Common myeloid progenitor, CD34-positive (primary cell): ENCODE measurements at regions not wholly inside any gene's neighbourhood (a gene's known extent, or its start where the extent isn't known, plus 50 kb on each side); places are given as distances from the start of the nearest gene placed in this dataset.
"Not testable (repeated sequence)": the region's sequence is repeated elsewhere in the genome, so short reads cannot be mapped to it uniquely, and the experiment has no call there.

Experiments used
- CTCF ChIA-PET: fragments of 350-600 bp; sonication (Branson Sonifier 250); formaldehyde crosslinking; loops from one replicate; lab custom pipeline; 2021; ENCODE audit warnings: antibody characterized with exemption; lab: Charles Lee
- POLR2A ChIA-PET: fragments of 350-600 bp; sonication (Branson Sonifier 250); formaldehyde crosslinking; loops from one replicate; lab custom pipeline; 2021; ENCODE audit warnings: antibody characterized with exemption; lab: Charles Lee
- DNase-seq, 3 donors: peaks; one replicate each; pipeline versions ENCODE4 v3.0.0 to v3.0.0-alpha.2; 2013
- H3K27ac ChIP-seq, 2 experiments: 1 replicate in 1 of 2; 2 replicates in 1 of 2; pipeline ENCODE4 v1.7.0; 2013; ENCODE audit warnings: inconsistent platforms in 2 of 2, low read length in 2 of 2, mild to moderate bottlenecking in 2 of 2, low read depth in 1 of 2, moderate library complexity in 1 of 2; ENCODE audit not compliant: severe bottlenecking in 2 of 2, insufficient read depth in 1 of 2, poor library complexity in 1 of 2
- H3K27me3 ChIP-seq, 5 experiments: replicated peaks in 2 of 5; 1 replicate in 3 of 5; 2 replicates in 2 of 5; pipeline versions ENCODE4 v1.6.1 to v1.7.0; 2013; ENCODE audit warnings: low read length in 4 of 5, mild to moderate bottlenecking in 2 of 5, moderate library complexity in 2 of 5, inconsistent platforms in 1 of 5; ENCODE audit not compliant: insufficient read depth in 5 of 5, control insufficient read depth in 4 of 5
- H3K36me3 ChIP-seq, 4 experiments: 1 replicate in 2 of 4; 2 replicates in 2 of 4; pipeline versions ENCODE4 v1.6.1 to v1.7.0; 2013; ENCODE audit warnings: low read length in 3 of 4, control low read depth in 1 of 4, mild to moderate bottlenecking in 1 of 4; ENCODE audit not compliant: control insufficient read depth in 4 of 4, insufficient read depth in 4 of 4
- H3K4me1 ChIP-seq, 4 experiments: 1 replicate in 3 of 4; 2 replicates in 1 of 4; pipeline versions ENCODE4 v1.6.1 to v1.7.1; 2013; ENCODE audit warnings: low read length in 3 of 4, mild to moderate bottlenecking in 3 of 4, control low read depth in 1 of 4, inconsistent platforms in 1 of 4, moderate library complexity in 1 of 4; ENCODE audit not compliant: control insufficient read depth in 4 of 4, insufficient read depth in 4 of 4; ENCODE audit errors: control extremely low read depth in 1 of 4
- H3K4me3 ChIP-seq, 7 experiments: 1 replicate in 4 of 7; 2 replicates in 3 of 7; pipeline versions ENCODE4 v1.5.1 to v1.7.0; 2013; ENCODE audit warnings: mild to moderate bottlenecking in 7 of 7, low read length in 6 of 7, moderate library complexity in 6 of 7, inconsistent platforms in 2 of 7, low read depth in 2 of 7, control low read depth in 1 of 7; ENCODE audit not compliant: insufficient read depth in 4 of 7, control insufficient read depth in 1 of 7; ENCODE audit errors: extremely low read depth in 1 of 7
- H3K9me3 ChIP-seq, 5 experiments: 1 replicate in 4 of 5; 2 replicates in 1 of 5; pipeline versions ENCODE4 v1.6.1 to v1.7.1; 2013; ENCODE audit warnings: low read length in 4 of 5, mild to moderate bottlenecking in 2 of 5, inconsistent platforms in 1 of 5, low read depth in 1 of 5, moderate library complexity in 1 of 5; ENCODE audit not compliant: control insufficient read depth in 4 of 5, insufficient read depth in 2 of 5; ENCODE audit errors: control extremely low read depth in 1 of 5
- WGBS: methylation state at CpG from one replicate; pipeline ENCODE4 v1.1.5; 2013; ENCODE audit not compliant: insufficient coverage; 5-methylcytosine and 5-hydroxymethylcytosine counted together

DNA sequence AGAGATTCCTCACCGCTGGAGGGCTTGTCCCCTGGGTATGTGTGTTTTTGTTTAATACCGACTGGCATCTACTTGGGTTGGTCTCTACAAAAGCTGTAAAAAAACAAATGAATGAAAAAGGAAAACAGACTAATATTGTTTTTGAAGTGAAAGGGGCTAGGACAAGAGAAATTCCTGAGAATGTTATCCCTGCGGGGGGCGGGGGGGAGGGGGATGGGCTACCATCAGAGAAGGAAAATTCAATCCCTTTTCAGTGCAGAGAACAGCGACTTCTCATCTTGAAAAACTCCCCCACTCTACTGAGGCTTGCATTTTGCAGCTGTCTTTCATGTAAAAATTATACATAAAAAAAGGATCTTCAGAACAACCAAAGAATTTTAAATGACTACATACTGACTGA, 144.1 kb downstream of the USP22 start:
- H3K27me3 ChIP-seq = peaks cover 2 to 20% (median 6%) of the 10 kb centered on the region in 5 experiments
- H3K27ac ChIP-seq, H3K9me3 ChIP-seq, POLR2A ChIA-PET, H3K36me3 ChIP-seq, DNase-seq, H3K4me1 ChIP-seq, CTCF ChIA-PET, H3K4me3 ChIP-seq: not testable (repeated sequence)
- 87% methylated on average over 4 of the region's 5 CpGs for WGBS

DNA sequence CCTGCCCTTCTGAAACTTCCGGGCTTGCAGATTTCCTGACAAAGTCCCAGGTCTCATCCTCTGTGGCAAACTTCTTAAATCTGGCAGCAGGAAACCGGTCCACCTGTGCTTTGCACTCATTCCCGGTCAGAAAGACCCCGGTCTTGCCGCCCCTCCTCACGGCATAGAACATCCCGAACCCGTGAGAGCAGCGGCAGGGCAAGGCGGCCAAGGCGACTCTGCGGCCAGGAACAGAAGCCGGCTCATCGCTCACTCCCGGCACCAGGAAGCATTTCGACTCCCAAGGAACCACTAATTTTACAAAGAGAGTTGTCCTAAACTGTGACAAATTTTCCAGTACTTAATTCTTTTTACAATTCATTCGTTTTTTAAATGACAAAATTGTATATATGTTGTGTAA, 140.3 kb downstream of the USP22 start:
- peaks cover 2 to 24% (median 6%) of the 10 kb centered on the region in 5 experiments for H3K27me3 ChIP-seq
- H3K4me1 ChIP-seq, POLR2A ChIA-PET, H3K27ac ChIP-seq, CTCF ChIA-PET, DNase-seq, H3K36me3 ChIP-seq, H3K9me3 ChIP-seq: not testable (repeated sequence)
- peak overlapping the region in 2 of 7 experiments; percentile 8 to 23 for H3K4me3 ChIP-seq
- 22% methylated on average over 11 of the region's 17 CpGs for WGBS

DNA sequence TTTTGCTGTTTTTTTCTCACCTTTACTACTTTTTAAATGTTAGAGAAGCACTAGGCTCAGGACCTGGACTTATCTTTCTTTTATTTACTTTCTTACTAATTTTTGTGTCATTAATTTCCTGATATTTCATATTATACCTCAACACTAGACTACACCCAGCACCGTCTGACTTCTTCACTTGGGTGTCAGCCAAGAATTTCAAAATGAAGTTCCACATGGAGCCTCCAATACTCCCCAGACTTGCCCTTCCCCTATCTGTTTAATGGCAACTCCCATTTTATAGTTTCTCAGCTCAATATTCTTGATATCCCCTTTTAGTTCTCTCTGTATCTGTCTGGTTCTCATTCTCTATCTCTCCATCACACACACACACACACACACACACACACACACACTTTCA, 139.3 kb downstream of the USP22 start:
- CTCF ChIA-PET, H3K4me1 ChIP-seq, H3K4me3 ChIP-seq, H3K36me3 ChIP-seq, H3K9me3 ChIP-seq, H3K27ac ChIP-seq, DNase-seq: not testable (repeated sequence)
- POLR2A ChIA-PET = interaction anchor here (0.7 kb wide), 1 partner anchor 89 kb away, joined by 5 read pairs; no protein-coding TSS in a partner anchor
- 50% methylated on average over 1 of the region's 1 CpG for WGBS
- peaks cover 2 to 24% (median 6%) of the 10 kb centered on the region in 5 experiments for H3K27me3 ChIP-seq

DNA sequence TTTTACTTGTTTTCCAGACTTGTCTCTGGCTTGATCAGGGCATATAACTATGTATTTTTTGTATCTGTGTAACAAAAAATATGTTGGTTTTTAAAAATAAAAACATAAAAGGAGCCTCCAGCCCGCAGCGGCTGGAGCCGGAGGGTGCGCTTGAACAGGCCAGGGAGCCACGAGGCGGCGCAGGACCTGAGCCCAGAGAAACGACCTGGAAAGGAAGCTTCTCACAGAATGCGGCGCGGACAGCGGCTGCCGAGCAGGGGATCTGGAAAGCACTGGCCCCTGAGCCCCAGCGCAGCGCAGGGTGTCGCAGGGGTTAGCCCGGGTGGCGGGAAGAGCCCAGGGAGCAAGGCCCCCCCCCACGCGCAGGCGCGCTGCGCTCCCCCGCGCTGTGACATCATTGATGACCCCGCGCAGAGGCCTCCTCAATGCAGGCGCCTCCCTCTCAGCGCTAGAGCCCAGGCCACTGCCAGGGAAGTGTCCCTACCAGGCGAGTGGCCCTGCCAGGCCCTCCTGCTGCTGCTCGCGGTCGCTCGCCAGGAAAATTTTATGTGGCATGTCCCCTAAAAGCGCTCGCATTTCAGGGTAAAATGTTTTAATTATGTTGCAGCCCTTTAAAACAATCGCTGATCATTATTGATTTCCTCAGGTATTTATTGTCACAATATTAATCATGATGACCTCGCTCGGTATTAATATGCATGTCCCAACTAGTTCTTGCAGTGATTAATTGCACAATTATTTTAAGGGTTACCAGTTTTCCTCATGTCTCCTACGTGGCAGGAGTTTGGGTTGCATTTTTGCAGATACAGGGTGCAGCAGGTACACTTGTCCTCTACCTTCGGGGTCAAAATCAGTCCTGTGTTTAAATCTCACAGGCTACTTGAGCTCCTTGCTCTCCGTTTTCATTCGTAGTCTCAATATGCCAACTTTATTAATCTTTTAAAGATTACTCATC, 134.2 kb downstream of the USP22 start:
- Histone ChIP-seq H3K36me3 (no peaks in the 10 kb centered on the region), H3K9me3 (no peaks in the 10 kb centered on the region), H3K4me1 (peaks cover 0 to 12% (median 10%) of the 10 kb centered on the region in 4 experiments), H3K4me3 (peak overlapping the region in 6 of 7 experiments; percentile 47 to 75 (median 55)), H3K27ac (peak overlapping the region in 1 of 2 experiments; percentile 58), H3K27me3 (peaks cover 0 to 3% (median 0%) of the 10 kb centered on the region in 5 experiments)
- POLR2A ChIA-PET = no interaction called here
- peak; percentile 81 to 89 (median 86) for DNase-seq
- CTCF ChIA-PET = no interaction called here
- 11% methylated on average over 26 of the region's 43 CpGs for WGBS

DNA sequence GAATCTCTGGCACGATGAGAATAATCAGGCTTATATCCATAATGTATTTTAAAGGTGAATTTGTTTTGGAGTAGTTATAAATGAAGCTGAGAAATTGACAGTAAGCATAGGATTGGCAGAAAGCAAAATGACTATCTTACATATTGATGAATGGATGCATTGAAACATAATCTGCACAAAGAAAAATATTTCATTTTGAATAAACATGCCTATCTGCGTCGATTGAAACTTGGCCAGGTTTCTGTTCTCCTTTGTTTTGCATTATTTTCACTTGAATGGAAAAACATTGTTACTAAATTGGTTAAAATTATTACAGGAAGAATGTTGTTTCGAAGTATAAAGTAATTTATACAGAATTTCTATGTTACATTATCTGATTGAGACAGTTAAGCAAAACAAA, 128.2 kb downstream of the USP22 start:
- Histone ChIP-seq H3K27me3 (no peaks in the 10 kb centered on the region), H3K27ac (no peak overlapping the region), H3K36me3 (no peaks in the 10 kb centered on the region), H3K4me3 (no peak overlapping the region), H3K4me1 (peaks cover 0 to 2% (median 1%) of the 10 kb centered on the region in 4 experiments), H3K9me3 (no peaks in the 10 kb centered on the region)
- no peak for DNase-seq
- ChIA-PET POLR2A (no interaction called here), CTCF (interaction anchor here (0.6 kb wide), 1 partner anchor 188 kb away, joined by 6 read pairs; no protein-coding TSS in a partner anchor)
- WGBS = no CpG with 5 or more reads among the region's 4 CpGs

DNA sequence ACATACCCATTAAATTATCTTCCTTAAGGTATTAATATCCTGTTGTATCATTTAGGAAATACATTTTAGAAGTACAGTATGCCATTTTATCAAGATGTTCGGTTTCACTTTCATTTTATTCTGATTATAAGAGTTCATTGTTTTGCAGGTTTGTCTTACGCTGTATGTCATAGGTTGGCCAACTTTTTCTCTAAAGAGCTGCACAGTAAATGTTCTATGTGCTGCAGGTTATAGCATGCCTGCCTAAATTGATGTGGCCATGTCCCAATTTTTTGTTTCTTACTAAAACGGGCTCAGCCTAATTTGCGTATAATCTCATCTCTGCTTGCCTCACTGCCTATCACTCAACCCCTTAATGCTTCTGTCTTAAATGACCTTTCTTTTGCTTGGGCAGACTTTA, 126.4 kb downstream of the USP22 start:
- peaks cover 0 to 2% (median 1%) of the 10 kb centered on the region in 4 experiments for H3K4me1 ChIP-seq
- 94% methylated on average over 2 of the region's 4 CpGs for WGBS
- H3K27me3 ChIP-seq = no peaks in the 10 kb centered on the region
- no peaks in the 10 kb centered on the region for H3K9me3 ChIP-seq
- H3K27ac ChIP-seq = no peak overlapping the region
- peak in 2 of 3 donors; percentile 13 to 24 for DNase-seq
- POLR2A ChIA-PET = no interaction called here
- H3K4me3 ChIP-seq = peak overlapping the region in 1 of 7 experiments; percentile 28
- no peaks in the 10 kb centered on the region for H3K36me3 ChIP-seq
- CTCF ChIA-PET = no interaction called here
